ENCODE measurements at regions not wholly inside any gene's neighbourhood (a gene's known extent, or its start where the extent isn't known, plus 50 kb on each side); places are given as distances from the start of the nearest gene placed in this dataset.

GRCh38 chr12:28100717-28101116 lies 89.5 kb upstream of the CCDC91 start:
- Histone ChIP-seq H3K23ac (ENCODE audit: insufficient read length, low read depth, low read length) (no peak overlapping the region), H2BK5ac (ENCODE audit: insufficient read length, low read length) (no peak overlapping the region), H2BK20ac (ENCODE audit: low read depth, low read length, poor library complexity, severe bottlenecking) (no peak overlapping the region), H4K5ac (ENCODE audit: insufficient read length, low read depth, low read length) (no peak overlapping the region), H3K4me1 (ENCODE audit: insufficient read depth, low read length) (no peaks in the 10 kb centered on the region), H3K79me2 (ENCODE audit: insufficient read depth, low read length) (no peaks in the 10 kb centered on the region), H4K91ac (ENCODE audit: insufficient read length, low read depth, low read length) (no peak overlapping the region), H2BK120ac (ENCODE audit: low read depth, low read length, poor library complexity, severe bottlenecking) (no peak overlapping the region), H3T11ph (ENCODE audit: low read length) (no peak overlapping the region), H3K14ac (ENCODE audit: insufficient read depth, low read length) (no peak overlapping the region), H3K79me1 (ENCODE audit: insufficient read depth, low read depth, low read length, poor library complexity, severe bottlenecking) (no peaks in the 10 kb centered on the region), H4K20me1 (ENCODE audit: control insufficient read depth, insufficient read depth, insufficient read length) (no peaks in the 10 kb centered on the region), H2BK15ac (ENCODE audit: low read depth, low read length) (no peak overlapping the region), H3K9ac (ENCODE audit: extremely low read depth, insufficient read length, low read length) (no peak overlapping the region), H3K23me2 (ENCODE audit: insufficient read length, low read depth, low read length, poor library complexity, severe bottlenecking) (no peaks in the 10 kb centered on the region), H2AFZ (ENCODE audit: low read length) (no peak overlapping the region), H3K27ac (ENCODE audit: insufficient read length, low read depth, low read length) (no peak overlapping the region), H2BK12ac (ENCODE audit: insufficient read length, low read depth, low read length) (no peak overlapping the region), H4K8ac (replicated peaks; ENCODE audit: insufficient read length, low read depth, low read length) (no peak overlapping the region), H3K18ac (ENCODE audit: insufficient read length, low read depth, low read length) (no peak overlapping the region), H3K4ac (ENCODE audit: low read depth, low read length) (no peak overlapping the region), H3K27me3 (ENCODE audit: insufficient read depth, low read length) (no peaks in the 10 kb centered on the region), H3K4me2 (ENCODE audit: insufficient read depth, insufficient read length, low read length) (no peak overlapping the region), H3K56ac (ENCODE audit: insufficient read length, low read depth, low read length) (no peak overlapping the region), H2AK5ac (ENCODE audit: insufficient read length, low read length) (no peak overlapping the region), H3K9me3 (ENCODE audit: control insufficient read depth, low read depth, low read length) (no peaks in the 10 kb centered on the region)
- Mint-ChIP-seq H3K27ac (no peak overlapping the region), H3K4me3 (no peak overlapping the region), H3K27me3 (ENCODE audit: low read depth) (no peaks in the 10 kb centered on the region), H3K9me3 (no peaks in the 10 kb centered on the region), H3K4me1 (no peaks in the 10 kb centered on the region), H3K36me3 (ENCODE audit: insufficient read depth in 1 of 3, low read depth in 3 of 3) (no peaks in the 10 kb centered on the region)
- DNase-seq: no peak
- no CpG with 5 or more reads among the region's 1 CpG for WGBS (ENCODE audit: extremely low coverage, insufficient read length, low lambda C conversion rate)
- TF ChIP-seq CTCF (conservative IDR thresholded peaks at IDR 0.05): no peak

All from H9 (cell line).